CD1c-positive myeloid dendritic cell (primary cell): ENCODE measurements at regions not wholly inside any gene's neighbourhood (a gene's known extent, or its start where the extent isn't known, plus 50 kb on each side); places are given as distances from the start of the nearest gene placed in this dataset.

Experiments used
- DNase-seq: peaks from one replicate; pipeline ENCODE4 v3.0.0-alpha.2; 2016; ENCODE audit errors: extremely low spot score

DNA sequence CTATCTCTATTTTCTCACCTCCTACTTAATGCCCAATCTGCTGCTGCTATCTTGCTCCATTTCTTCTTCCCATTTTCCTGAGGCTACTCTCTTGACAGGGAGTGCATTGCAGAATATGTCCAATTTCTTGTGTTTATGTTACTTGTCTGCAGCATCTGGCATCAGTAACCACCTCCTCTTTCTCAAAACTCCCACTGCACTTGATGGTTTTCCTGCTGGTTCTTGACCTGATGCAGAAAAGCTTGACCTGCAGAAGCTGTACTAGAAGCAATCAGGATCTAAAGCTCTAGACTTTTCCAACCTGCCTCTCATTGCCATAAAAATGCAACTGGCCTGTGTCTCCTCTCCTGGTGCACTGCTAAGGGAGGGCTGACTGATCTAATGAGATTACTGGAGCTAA is 287.8 kb downstream of the ZEB1 start:
- no peak for DNase-seq

- DNase-seq = no peak
Observed at GRCh38 chr10:31605861-31606525, 287.0 kb downstream of the ZEB1 start.

- DNase-seq = no peak
Observed at GRCh38 chr10:31605426-31605825, 286.4 kb downstream of the ZEB1 start.

- no peak for DNase-seq
Observed at GRCh38 chr10:31604646-31605170, 285.7 kb downstream of the ZEB1 start.

DNA sequence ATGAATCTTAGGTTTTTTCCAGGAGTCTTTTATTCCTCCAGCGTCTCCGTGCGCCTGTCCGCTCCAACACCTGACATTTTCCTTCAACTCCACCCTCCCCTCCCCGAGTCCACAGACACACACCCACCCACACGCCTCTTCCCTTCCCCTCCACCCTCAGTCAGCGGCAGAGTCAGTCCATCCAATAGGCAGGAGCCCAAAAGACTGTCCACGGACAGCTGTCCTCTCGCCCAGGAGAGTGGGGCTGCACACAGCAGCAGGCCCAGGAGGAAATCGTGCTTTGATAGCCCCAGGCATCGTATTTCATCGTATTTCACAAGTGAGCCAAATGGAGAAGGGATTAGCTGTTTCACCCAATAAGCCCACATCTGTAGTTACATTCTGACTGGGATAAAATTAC is 285.1 kb downstream of the ZEB1 start:
- no peak for DNase-seq

- DNase-seq = peak; percentile 92
Observed at GRCh38 chr10:31603235-31604087, 284.4 kb downstream of the ZEB1 start.

- no peak for DNase-seq
Observed at GRCh38 chr10:31602541-31603234, 283.7 kb downstream of the ZEB1 start.

- DNase-seq = no peak
Observed at GRCh38 chr10:31601136-31601535, 282.1 kb downstream of the ZEB1 start.

- DNase-seq = peak; percentile 73
Observed at GRCh38 chr10:31599626-31600504, 280.8 kb downstream of the ZEB1 start.

DNA sequence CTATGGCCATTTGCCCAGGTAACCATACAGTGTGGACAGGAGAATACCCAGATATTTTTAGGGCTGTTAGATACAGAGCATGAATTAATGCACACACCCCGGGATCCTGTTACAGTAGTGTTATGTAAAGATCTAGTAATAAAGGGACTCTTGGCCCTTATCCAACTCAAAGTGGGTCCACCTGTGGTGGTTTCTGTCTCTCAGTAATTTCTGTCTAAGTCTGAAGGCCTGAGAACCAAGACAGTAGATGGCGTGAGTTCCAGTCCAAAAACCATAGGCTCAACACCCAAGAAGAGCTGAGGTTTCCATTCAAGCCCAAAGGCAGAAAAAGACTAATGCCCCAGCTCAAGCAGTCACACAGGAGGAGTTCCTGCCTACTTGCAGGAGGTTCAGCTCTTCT is 277.7 kb downstream of the ZEB1 start:
- DNase-seq = no peak

DNA sequence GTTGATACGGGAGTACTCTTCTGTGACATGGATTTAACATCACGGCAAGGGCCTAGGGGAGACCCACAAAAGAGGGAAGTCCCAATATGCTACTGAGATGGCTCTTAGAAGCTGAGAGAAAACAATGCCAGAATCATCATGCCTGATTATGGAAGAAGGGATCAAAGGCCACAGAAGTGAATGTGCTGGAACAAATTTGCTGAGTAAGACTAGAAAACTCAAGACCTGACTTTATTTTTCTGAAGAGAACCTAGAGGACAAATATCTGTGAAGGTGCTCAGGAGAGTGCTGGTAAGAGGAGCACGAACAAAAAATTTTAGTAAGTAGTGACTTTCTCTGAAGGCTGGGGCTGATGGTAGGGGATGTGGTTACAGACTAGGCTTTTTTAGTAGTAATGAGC is 277.0 kb downstream of the ZEB1 start:
- no peak for DNase-seq

DNA sequence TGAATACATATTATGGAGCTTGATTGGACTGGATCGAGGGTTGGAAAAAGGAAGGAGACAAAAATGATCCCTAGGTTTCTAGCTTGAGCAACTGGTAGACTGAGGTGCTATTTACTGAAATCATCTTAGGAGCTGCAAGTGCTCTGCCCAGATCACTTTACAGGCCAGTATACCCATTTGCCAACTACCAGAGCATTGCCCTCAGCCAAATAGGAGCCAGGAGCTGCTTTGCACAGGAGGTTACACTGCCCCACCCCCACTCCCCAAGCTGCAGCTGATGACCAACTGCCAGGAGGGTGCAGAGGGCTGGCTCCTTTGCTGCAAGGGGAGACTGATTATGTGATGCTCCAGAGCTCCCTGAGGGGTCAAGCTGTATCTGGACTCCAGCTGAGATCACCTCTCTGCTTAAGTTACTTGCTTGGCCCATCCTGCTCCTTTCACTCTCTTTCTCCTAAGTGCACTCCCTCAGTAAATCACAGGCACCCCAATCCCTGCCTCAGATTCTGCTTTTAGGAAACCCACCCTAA is 275.4 kb downstream of the ZEB1 start:
- DNase-seq = no peak

DNA sequence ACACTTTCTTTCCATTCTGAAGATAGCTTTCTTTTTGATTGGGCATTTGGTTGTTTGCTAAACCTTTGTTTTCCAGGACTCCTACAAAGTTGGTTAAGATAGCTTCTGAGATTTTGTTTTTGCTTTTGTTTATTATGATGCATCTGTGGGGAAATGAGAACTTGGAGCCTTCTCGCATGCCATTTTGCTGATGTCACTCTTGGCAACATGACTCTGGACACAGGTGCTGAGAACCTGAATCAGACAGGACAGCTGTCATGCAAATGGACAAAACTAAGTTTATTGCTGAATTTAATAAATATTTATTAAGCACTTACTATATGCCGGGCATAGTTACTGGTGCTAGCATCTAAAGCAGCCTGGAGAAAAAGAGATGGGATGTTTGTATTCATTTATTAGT is 274.1 kb downstream of the ZEB1 start:
- no peak for DNase-seq

DNA sequence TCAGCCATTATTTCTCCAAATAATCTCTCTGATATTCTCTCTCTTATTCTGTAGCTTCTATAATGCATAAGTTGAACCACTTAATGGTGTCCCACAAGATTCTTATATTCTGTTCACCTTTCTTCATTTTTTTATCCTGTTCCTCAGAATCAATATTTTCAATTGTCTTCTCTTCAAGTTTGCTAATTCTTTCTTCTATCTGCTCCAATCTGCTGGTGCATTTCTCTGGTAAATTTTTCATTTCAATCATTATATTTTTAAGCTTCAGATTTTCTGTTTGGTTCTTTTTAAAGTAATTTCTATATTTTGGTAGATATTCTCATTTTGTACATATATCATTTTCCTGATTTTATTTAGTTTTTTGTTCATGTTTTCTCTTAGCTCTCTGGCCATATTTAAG is 272.6 kb downstream of the ZEB1 start:
- no peak for DNase-seq

- DNase-seq = peak; percentile 58
Observed at GRCh38 chr10:31590023-31590800, 271.2 kb downstream of the ZEB1 start.

GRCh38 chr10:31587691-31588090 is 268.7 kb downstream of the ZEB1 start:
- DNase-seq = no peak

DNA sequence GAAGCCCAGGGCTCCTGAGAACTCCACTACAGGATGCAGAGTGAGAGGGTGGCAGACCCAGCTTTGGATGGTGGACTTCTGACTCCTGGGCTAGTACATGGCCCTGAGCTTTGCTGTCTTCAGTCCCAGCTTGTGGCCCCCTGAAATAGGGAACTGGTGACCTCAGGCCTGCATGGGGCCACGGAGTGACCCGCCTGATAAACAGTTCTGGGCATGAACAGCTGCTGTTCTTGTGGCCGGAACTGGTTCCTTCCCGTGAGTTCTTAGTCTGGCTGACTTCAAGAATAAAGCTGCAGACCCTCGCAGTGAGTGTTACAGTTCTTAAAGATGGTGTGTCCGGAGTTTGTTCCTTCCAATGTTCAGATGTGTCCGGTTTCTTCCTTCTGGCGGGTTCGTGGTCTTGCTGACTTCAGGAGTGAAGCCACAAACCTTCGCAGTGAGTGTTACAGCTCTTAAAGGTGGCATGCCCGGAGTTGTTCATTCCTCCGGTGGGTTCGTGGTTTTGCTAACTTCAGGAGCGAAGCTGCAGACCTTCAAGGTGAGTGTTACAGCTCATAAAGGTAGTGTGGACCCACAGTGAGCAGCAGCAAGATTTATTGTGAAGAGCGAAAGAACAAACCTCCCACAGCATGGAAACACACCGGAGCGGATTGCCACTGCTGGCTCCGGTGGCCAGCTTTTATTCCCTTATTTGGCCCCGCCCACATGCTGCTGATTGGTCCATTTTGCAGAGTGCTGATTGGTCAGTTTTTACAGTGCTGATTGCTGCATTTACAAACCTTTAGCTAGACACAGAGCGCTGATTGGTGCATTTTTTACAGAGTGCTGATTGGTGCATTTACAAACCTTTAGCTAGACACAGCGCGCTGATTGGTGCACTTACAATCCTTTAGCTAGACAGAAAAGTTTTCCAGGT is 268.0 kb downstream of the ZEB1 start:
- peak; percentile 43 for DNase-seq

DNA sequence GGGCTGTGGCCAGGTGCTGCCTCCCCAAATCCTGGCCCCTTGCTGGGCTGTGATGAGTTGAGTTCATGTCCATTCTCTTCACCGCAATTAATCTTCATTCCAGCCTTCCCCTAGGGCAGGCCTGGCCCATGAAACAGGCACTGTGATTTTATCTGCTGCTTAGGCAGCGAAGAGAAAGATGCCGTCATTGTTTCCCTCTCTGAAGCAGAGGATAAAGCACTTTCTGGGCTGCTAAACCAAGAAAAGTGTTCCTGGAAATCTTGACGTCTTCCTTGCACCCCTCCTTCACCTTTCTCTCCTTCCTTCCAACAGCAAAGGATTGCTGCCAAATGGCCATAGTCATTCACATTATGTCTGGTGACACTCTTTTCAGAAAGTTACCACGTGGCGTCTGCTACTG is 265.9 kb downstream of the ZEB1 start:
- no peak for DNase-seq

DNA sequence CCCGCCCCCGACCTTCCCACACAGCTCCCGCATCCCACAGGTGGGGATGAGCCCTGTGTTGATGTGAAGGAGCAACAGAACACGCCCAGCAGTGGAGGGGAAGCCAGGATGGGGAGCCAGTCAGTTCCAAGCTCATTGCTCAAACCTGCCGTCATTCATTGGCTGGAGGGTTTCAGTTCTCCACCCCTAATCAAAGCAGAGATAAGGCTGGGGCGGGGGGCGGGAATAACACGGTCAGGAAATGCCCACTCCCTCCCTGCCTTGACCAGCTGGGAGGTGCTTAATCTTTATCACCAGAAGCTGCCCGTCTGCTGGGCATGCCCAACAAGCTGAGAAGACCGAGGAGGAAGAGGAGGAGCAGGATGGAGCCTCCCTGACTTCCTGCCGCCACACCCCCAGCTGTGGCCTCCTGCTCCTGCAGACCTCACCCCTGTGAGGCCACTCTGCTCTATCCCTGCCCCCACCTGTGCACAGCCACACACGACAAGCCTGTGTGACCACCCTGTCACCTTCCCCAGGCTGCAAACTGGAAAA is 265.1 kb downstream of the ZEB1 start:
- DNase-seq = peak; percentile 9
